Sigmoid colon (tissue), 3 donors: ENCODE measurements at regions not wholly inside any gene's neighbourhood (a gene's known extent, or its start where the extent isn't known, plus 50 kb on each side); places are given as distances from the start of the nearest gene placed in this dataset.

Experiments
- CTCF ChIP-seq, 4 experiments: fragments of 450-650 bp in 3 of 4; fragments of 200-600 bp in 1 of 4; IDR thresholded peaks; one replicate each; pipeline ENCODE4 v1.5.1; 2016 to 2019; ENCODE audit warnings: antibody characterized with exemption in 4 of 4, mild to moderate bottlenecking in 3 of 4, moderate library complexity in 2 of 4
- POLR2A ChIP-seq, 2 donors: fragments of 450-650 bp; IDR thresholded peaks; one replicate each; pipeline ENCODE4 v1.6.1; 2016; ENCODE audit warnings: antibody characterized with exemption in 2 of 2, mild to moderate bottlenecking in 2 of 2, moderate library complexity in 2 of 2

- TF ChIP-seq CTCF (IDR thresholded peaks at IDR 0.05), result no peak
- no peak for TF ChIP-seq POLR2A (IDR thresholded peaks at IDR 0.05)
Measured at GRCh38 chr6:145135702-145136101, 599.6 kb downstream of the EPM2A start.
